ENCODE measurements at regions not wholly inside any gene's neighbourhood (a gene's known extent, or its start where the extent isn't known, plus 50 kb on each side); places are given as distances from the start of the nearest gene placed in this dataset.

GRCh38 chr3:76096836-76097588 is 311.7 kb upstream of the ZNF717 start:
- no peak overlapping the region for H3K4me3 ChIP-seq (replicated peaks; ENCODE audit: low read depth, low read length)
- peak; percentile 6 for DNase-seq (ENCODE audit: low read depth)
- TF ChIP-seq CTCF (IDR thresholded peaks at IDR 0.05; ENCODE audit: low read length, missing control alignments), result no peak

DNA sequence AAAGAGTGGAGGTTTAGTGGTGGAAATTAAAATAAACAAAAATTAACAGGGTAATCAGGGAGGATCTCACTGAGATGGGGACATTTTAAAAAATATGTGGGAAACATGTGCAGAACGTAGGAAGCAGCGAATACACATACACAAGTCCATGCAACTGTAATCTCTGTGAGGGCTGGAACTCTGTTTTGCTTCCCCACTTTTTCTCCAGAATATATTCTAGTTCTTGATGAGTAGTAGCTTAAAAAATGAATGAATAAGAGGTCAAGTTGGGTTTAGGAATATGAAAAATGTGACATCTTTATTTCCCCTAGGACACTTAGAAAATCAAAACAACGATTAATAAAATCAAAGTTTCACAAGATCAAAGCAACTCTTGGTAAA is 312.2 kb upstream of the ZNF717 start:
- peak; percentile 1 for DNase-seq (ENCODE audit: low read depth)
- TF ChIP-seq CTCF (IDR thresholded peaks at IDR 0.05; ENCODE audit: low read length, missing control alignments), result no peak
- H3K4me3 ChIP-seq (replicated peaks; ENCODE audit: low read depth, low read length), result no peak overlapping the region

GRCh38 chr3:76099956-76100355 is 314.6 kb upstream of the ZNF717 start:
- TF ChIP-seq CTCF (IDR thresholded peaks at IDR 0.05; ENCODE audit: low read length, missing control alignments), result no peak
- no peak for DNase-seq (ENCODE audit: low read depth)
- H3K4me3 ChIP-seq (replicated peaks; ENCODE audit: low read depth, low read length), result no peak overlapping the region

- peak; percentile 63 for TF ChIP-seq CTCF (IDR thresholded peaks at IDR 0.05; ENCODE audit: low read length, missing control alignments)
- H3K4me3 ChIP-seq (replicated peaks; ENCODE audit: low read depth, low read length), result no peak overlapping the region
- peak; percentile 41 for DNase-seq (ENCODE audit: low read depth)
Observed at GRCh38 chr3:76107935-76108570, 322.7 kb upstream of the ZNF717 start.

DNA sequence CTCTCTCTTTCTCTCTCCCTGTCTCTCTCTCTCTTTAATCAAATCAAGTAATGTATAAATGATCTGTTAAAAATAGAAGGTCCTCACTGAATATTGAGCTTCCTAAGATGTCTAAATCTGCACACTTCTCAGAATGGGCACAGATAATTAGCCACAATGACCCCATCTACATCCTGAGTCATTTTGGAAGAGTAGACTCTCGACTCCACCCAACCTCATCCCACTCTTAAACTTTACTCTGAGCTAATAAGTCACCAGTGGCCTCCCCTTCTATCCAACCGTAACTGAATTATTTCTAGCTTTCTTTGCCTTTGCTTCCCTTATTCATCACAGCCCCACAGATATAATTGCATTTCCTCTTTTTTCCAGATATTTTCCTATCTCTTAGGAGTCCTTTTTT is 326.5 kb upstream of the ZNF717 start:
- no peak for TF ChIP-seq CTCF (IDR thresholded peaks at IDR 0.05; ENCODE audit: low read length, missing control alignments)
- H3K4me3 ChIP-seq (replicated peaks; ENCODE audit: low read depth, low read length), result no peak overlapping the region

GRCh38 chr3:76122007-76122406 is 336.7 kb upstream of the ZNF717 start:
- no peak for DNase-seq (ENCODE audit: low read depth)
- no peak for TF ChIP-seq CTCF (IDR thresholded peaks at IDR 0.05; ENCODE audit: low read length, missing control alignments)

More for the DNA sequence above, 326.5 kb upstream of the ZNF717 start:
- DNase-seq (ENCODE audit: low read depth), result no peak

More at GRCh38 chr3:76122007-76122406, 336.7 kb upstream of the ZNF717 start:
- H3K4me3 ChIP-seq (replicated peaks; ENCODE audit: low read depth, low read length), result no peak overlapping the region
